ENCODE measurements at regions not wholly inside any gene's neighbourhood (a gene's known extent, or its start where the extent isn't known, plus 50 kb on each side); places are given as distances from the start of the nearest gene placed in this dataset.

GRCh38 chr15:55005679-55006078, 191.1 kb downstream of the RSL24D1 start:
- H3K9me3 ChIP-seq, result no peaks in the 10 kb centered on the region
- TF ChIP-seq MAX (IDR thresholded peaks at IDR 0.05; ENCODE audit: low read depth), result no peak
- no peaks in the 10 kb centered on the region for H3K36me3 ChIP-seq (replicated peaks in 1 of 2; ENCODE audit: control insufficient read depth in 1 of 2, insufficient read depth in 2 of 2, low read length in 1 of 2)
- H3K4me3 ChIP-seq (ENCODE audit: low read depth in 2 of 2, low read length in 1 of 2), result no peak overlapping the region
- ChIA-PET CTCF (no interaction called here), POLR2A (no interaction called here)
- H3K27me3 ChIP-seq (ENCODE audit: insufficient read depth), result no peaks in the 10 kb centered on the region
- no peak overlapping the region for H3K27ac ChIP-seq (ENCODE audit: low read depth in 2 of 2, low read length in 1 of 2)
- H3K9ac ChIP-seq, result no peak overlapping the region
- no peaks in the 10 kb centered on the region for H3K4me1 ChIP-seq (ENCODE audit: control insufficient read depth in 1 of 2, insufficient read depth in 2 of 2, low read depth in 1 of 2, low read length in 1 of 2)
- no peak for DNase-seq
- H3K4me2 ChIP-seq, result no peak overlapping the region
- no peaks in the 10 kb centered on the region for H4K20me1 ChIP-seq (ENCODE audit: insufficient read depth)
- H3K9me2 ChIP-seq, result no peaks in the 10 kb centered on the region
- no peak overlapping the region for H2AFZ ChIP-seq (ENCODE audit: low read depth)
- H3K79me2 ChIP-seq (ENCODE audit: insufficient read depth), result no peaks in the 10 kb centered on the region
- H3F3A ChIP-seq (replicated peaks; ENCODE audit: insufficient read depth), result no peaks in the 10 kb centered on the region

- TF ChIP-seq NRF1 (IDR thresholded peaks at IDR 0.05; ENCODE audit: low read depth, low read length), result no peak
- TF ChIP-seq TCF12 (IDR thresholded peaks at IDR 0.05), result no peak
- no peak for TF ChIP-seq USF1 (IDR thresholded peaks at IDR 0.05; ENCODE audit: borderline replicate concordance, low read depth)
- no peak for TF ChIP-seq RAD21 (IDR thresholded peaks at IDR 0.05; ENCODE audit: low read length)
- TF ChIP-seq EZH2phosphoT487 (IDR thresholded peaks at IDR 0.05; ENCODE audit: borderline replicate concordance, low read depth), result no peak
- TF ChIP-seq YY1 (IDR thresholded peaks at IDR 0.05; ENCODE audit: low read depth), result no peak
- TF ChIP-seq ELF1 (IDR thresholded peaks at IDR 0.05), result no peak
- no peak for TF ChIP-seq RXRA (IDR thresholded peaks at IDR 0.05; ENCODE audit: borderline replicate concordance, low read depth)
- no peak for TF ChIP-seq SMC3 (IDR thresholded peaks at IDR 0.05; ENCODE audit: low read depth, low read length)
- TF ChIP-seq IRF3 (IDR thresholded peaks at IDR 0.05; ENCODE audit: low read depth, low read length), result no peak
- no peak for TF ChIP-seq ZBTB33 (IDR thresholded peaks at IDR 0.05; ENCODE audit: borderline replicate concordance, low read depth)
- TF ChIP-seq MAX (IDR thresholded peaks at IDR 0.05; ENCODE audit: low read depth), result no peak
- TF ChIP-seq NFIC (IDR thresholded peaks at IDR 0.05; ENCODE audit: borderline replicate concordance), result no peak
- no peak for TF ChIP-seq MXI1 (IDR thresholded peaks at IDR 0.05; ENCODE audit: low read depth, low read length)
- TF ChIP-seq POLR2AphosphoS5 (IDR thresholded peaks at IDR 0.05; ENCODE audit: low read depth, low read length), result no peak
- TF ChIP-seq EP300 (IDR thresholded peaks at IDR 0.05; ENCODE audit: borderline replicate concordance in 1 of 2, low read depth in 1 of 2, low read length in 1 of 2), result no peak
- no peak for TF ChIP-seq TEAD4 (IDR thresholded peaks at IDR 0.05; ENCODE audit: borderline replicate concordance, insufficient read depth)
- WGBS (ENCODE audit: low lambda C conversion rate), result 1% methylated on average over 9 of the region's 9 CpGs
- Histone ChIP-seq H3F3A (replicated peaks; ENCODE audit: insufficient read depth) (no peaks in the 10 kb centered on the region), H3K4me2 (no peak overlapping the region), H4K20me1 (ENCODE audit: insufficient read depth) (no peaks in the 10 kb centered on the region), H3K36me3 (replicated peaks in 1 of 2; ENCODE audit: control insufficient read depth in 1 of 2, insufficient read depth in 2 of 2, low read length in 1 of 2) (no peaks in the 10 kb centered on the region), H2AFZ (ENCODE audit: low read depth) (no peak overlapping the region), H3K9ac (no peak overlapping the region), H3K9me3 (no peaks in the 10 kb centered on the region), H3K9me2 (no peaks in the 10 kb centered on the region), H3K27me3 (ENCODE audit: insufficient read depth) (no peaks in the 10 kb centered on the region), H3K79me2 (ENCODE audit: insufficient read depth) (no peaks in the 10 kb centered on the region), H3K4me3 (ENCODE audit: low read depth in 2 of 2, low read length in 1 of 2) (no peak overlapping the region), H3K4me1 (ENCODE audit: control insufficient read depth in 1 of 2, insufficient read depth in 2 of 2, low read depth in 1 of 2, low read length in 1 of 2) (no peaks in the 10 kb centered on the region), H3K27ac (ENCODE audit: low read depth in 2 of 2, low read length in 1 of 2) (no peak overlapping the region)
- DNase-seq, result no peak
- ChIA-PET POLR2A (no interaction called here), CTCF (no interaction called here)
Observed at GRCh38 chr15:55003965-55004873, 192.5 kb downstream of the RSL24D1 start.
